Karpas-422 (cell line): ENCODE measurements at regions not wholly inside any gene's neighbourhood (a gene's known extent, or its start where the extent isn't known, plus 50 kb on each side); places are given as distances from the start of the nearest gene placed in this dataset.

Experiments
- DNase-seq: peaks from one replicate; pipeline ENCODE4 v3.0.0-alpha.2; 2015
- H2AFZ ChIP-seq: fragments of 200-600 bp; sonication (generic); 2 replicates; pipeline ENCODE4 v1.6.1; 2014; ENCODE audit warnings: antibody characterized with exemption, low read length, mixed read lengths
- H3K27ac ChIP-seq: fragments of 200-600 bp; sonication (generic); 2 replicates; pipeline ENCODE4 v1.5.1; 2014; ENCODE audit warnings: mild to moderate bottlenecking, low read length, moderate library complexity
- H3K27me3 ChIP-seq: fragments of 200-600 bp; sonication (generic); 2 replicates; pipeline ENCODE4 v1.6.1; 2014; ENCODE audit warnings: low read length, mixed read lengths
- H3K36me3 ChIP-seq: fragments of 200-600 bp; sonication (generic); 2 replicates; pipeline ENCODE4 v1.6.1; 2014; ENCODE audit warnings: low read length, mixed read lengths; ENCODE audit not compliant: insufficient read depth
- H3K4me1 ChIP-seq: fragments of 200-600 bp; sonication (generic); 2 replicates; pipeline ENCODE4 v1.6.1; 2014; ENCODE audit warnings: mild to moderate bottlenecking, low read length, mixed read lengths
- H3K4me2 ChIP-seq: fragments of 200-600 bp; sonication (generic); 2 replicates; pipeline ENCODE4 v1.6.1; 2014; ENCODE audit warnings: low read length, low read depth, mild to moderate bottlenecking; ENCODE audit not compliant: poor library complexity, severe bottlenecking
- H3K4me3 ChIP-seq: fragments of 200-600 bp; sonication (generic); 2 replicates; pipeline ENCODE4 v1.5.1; 2014; ENCODE audit warnings: mild to moderate bottlenecking, antibody characterized with exemption, low read length, mixed read lengths
- H3K79me2 ChIP-seq: fragments of 200-600 bp; sonication (generic); 2 replicates; pipeline ENCODE4 v1.6.1; 2014; ENCODE audit warnings: mild to moderate bottlenecking, low read length, mixed read lengths
- H3K9ac ChIP-seq: fragments of 200-600 bp; sonication (generic); 2 replicates; pipeline ENCODE4 v1.6.0; 2014; ENCODE audit warnings: low read length
- H3K9me2 ChIP-seq: fragments of 200-600 bp; sonication (generic), shearing (Covaris generic); replicated peaks from 2 replicates; pipeline ENCODE4 v1.6.0; 2014; ENCODE audit warnings: mild to moderate bottlenecking, low read length, moderate library complexity; ENCODE audit not compliant: insufficient read depth
- H3K9me3 ChIP-seq: fragments of 300-700, 200-600 bp; sonication (generic); 2 replicates; pipeline ENCODE4 v1.6.1; 2014; ENCODE audit warnings: low read length, mixed read lengths
- H4K20me1 ChIP-seq: fragments of 200-600 bp; sonication (generic); 2 replicates; pipeline ENCODE4 v1.6.1; 2014; ENCODE audit warnings: mild to moderate bottlenecking, antibody characterized with exemption, low read length, low read depth; ENCODE audit not compliant: insufficient read depth

DNA sequence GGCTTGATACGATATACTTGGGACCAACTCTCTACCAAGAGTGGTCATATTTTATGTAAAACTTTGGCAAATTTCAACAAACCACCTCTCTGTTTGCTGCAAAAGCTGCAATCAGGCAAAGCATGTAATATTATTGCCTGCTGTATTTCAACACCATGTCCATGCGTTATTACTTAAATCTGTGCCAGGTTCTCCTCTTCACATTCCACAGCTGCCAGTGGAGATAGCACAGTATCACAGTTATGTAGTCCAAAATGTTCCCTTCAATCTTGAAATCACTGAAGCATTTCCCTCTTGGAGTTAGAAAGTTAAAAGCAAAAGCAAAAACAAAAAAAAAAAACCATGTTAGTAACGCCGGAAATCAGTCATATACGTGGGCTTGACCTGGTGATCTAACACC is 396.7 kb upstream of the MAGEC2 start:
- Histone ChIP-seq H3K36me3 (no peaks in the 10 kb centered on the region), H3K4me2 (no peak overlapping the region), H4K20me1 (no peaks in the 10 kb centered on the region), H3K9me2 (no peaks in the 10 kb centered on the region), H3K27ac (no peak overlapping the region), H3K9me3 (peaks cover 45% of the 10 kb centered on the region), H2AFZ (no peak overlapping the region), H3K9ac (no peak overlapping the region), H3K27me3 (no peaks in the 10 kb centered on the region), H3K4me3 (no peak overlapping the region), H3K4me1 (no peaks in the 10 kb centered on the region), H3K79me2 (no peaks in the 10 kb centered on the region)
- DNase-seq: no peak

- Histone ChIP-seq H4K20me1 (no peaks in the 10 kb centered on the region), H3K4me2 (no peak overlapping the region), H3K4me3 (no peak overlapping the region), H3K27ac (no peak overlapping the region), H3K79me2 (no peaks in the 10 kb centered on the region), H3K9ac (no peak overlapping the region), H3K36me3 (no peaks in the 10 kb centered on the region), H3K4me1 (no peaks in the 10 kb centered on the region), H2AFZ (no peak overlapping the region), H3K9me3 (peaks cover 30% of the 10 kb centered on the region; the same call in 1 of the 2 replicates), H3K9me2 (no peaks in the 10 kb centered on the region), H3K27me3 (no peaks in the 10 kb centered on the region)
- no peak for DNase-seq
These were observed 388.3 kb upstream of the MAGEC2 start for GRCh38 chrX:142593361-142593862.

- Histone ChIP-seq H3K4me1 (no peaks in the 10 kb centered on the region), H3K9me3 (peaks cover 22% of the 10 kb centered on the region), H3K9ac (no peak overlapping the region), H3K27me3 (no peaks in the 10 kb centered on the region), H3K4me2 (no peak overlapping the region), H3K36me3 (no peaks in the 10 kb centered on the region), H3K79me2 (no peaks in the 10 kb centered on the region), H3K4me3 (no peak overlapping the region), H2AFZ (no peak overlapping the region), H3K27ac (no peak overlapping the region), H4K20me1 (no peaks in the 10 kb centered on the region), H3K9me2 (no peaks in the 10 kb centered on the region)
- no peak for DNase-seq
These were observed 371.5 kb upstream of the MAGEC2 start for GRCh38 chrX:142576615-142577014.

GRCh38 chrX:142549923-142550322 is 344.8 kb upstream of the MAGEC2 start:
- H3K9me3 ChIP-seq: peaks cover 33% of the 10 kb centered on the region
- H3K4me2 ChIP-seq: no peak overlapping the region
- no peaks in the 10 kb centered on the region for H3K79me2 ChIP-seq
- no peaks in the 10 kb centered on the region for H3K36me3 ChIP-seq
- no peaks in the 10 kb centered on the region for H3K9me2 ChIP-seq
- DNase-seq: no peak
- H4K20me1 ChIP-seq: no peaks in the 10 kb centered on the region
- no peak overlapping the region for H2AFZ ChIP-seq
- H3K27me3 ChIP-seq: no peaks in the 10 kb centered on the region
- H3K4me1 ChIP-seq: no peaks in the 10 kb centered on the region
- H3K4me3 ChIP-seq: no peak overlapping the region
- no peak overlapping the region for H3K9ac ChIP-seq
- H3K27ac ChIP-seq: no peak overlapping the region

DNA sequence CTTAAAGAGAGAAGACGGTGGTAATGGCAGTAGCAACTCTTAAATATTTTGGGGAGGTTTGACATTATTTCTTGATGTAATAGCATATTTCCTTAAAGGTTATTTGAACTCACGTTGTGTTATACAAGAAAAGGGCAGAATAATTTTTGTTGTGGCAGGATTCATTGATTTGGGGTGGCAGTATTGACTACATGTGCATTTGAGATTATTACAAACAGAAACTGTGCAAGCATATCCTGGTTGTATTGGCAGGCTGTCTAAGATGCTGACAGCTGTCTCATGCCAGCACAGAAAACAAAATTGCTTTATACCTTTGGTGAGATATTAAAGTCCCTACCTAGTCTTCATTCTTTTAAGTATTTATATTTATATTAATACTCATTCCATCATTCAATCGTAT is 300.7 kb upstream of the MAGEC2 start:
- Histone ChIP-seq H3K9me2 (no peaks in the 10 kb centered on the region), H3K9me3 (peaks cover 29% of the 10 kb centered on the region), H4K20me1 (no peaks in the 10 kb centered on the region), H3K4me2 (no peak overlapping the region), H3K9ac (no peak overlapping the region), H3K4me1 (no peaks in the 10 kb centered on the region), H3K79me2 (no peaks in the 10 kb centered on the region), H3K4me3 (no peak overlapping the region), H3K27ac (no peak overlapping the region), H3K27me3 (no peaks in the 10 kb centered on the region), H3K36me3 (no peaks in the 10 kb centered on the region), H2AFZ (no peak overlapping the region)
- no peak for DNase-seq

DNA sequence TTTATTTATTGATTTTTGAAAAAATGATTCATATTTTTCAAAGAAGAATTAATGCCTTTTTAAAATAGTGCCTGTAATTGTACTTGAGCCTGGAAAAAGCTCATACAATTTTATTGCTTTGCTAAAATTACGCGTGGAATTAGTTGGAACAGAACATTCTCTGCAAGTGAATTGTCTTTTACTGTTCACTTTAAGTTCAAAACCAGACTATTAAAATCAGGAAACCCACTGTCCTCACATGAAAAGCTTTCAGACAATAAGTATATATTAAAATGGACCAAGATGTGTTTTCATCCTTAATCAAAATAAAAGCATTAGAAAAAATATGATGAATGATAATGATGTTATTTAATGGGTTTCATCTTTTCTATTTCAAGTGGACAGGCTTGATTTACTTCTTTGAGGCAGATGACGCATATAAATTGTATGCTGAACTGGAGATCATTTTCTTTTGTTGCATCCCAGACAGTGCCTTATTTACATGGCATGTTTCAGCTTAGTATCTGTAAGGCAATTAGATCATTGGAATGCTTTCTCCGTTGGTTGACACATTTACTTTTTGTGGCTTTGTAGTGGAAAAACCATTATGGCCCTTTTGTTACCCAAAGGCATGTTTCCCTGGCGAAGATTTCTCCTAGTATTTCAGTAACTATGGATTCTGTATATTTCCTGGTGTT is 299.0 kb upstream of the MAGEC2 start:
- no peaks in the 10 kb centered on the region for H4K20me1 ChIP-seq
- no peaks in the 10 kb centered on the region for H3K4me1 ChIP-seq
- H3K79me2 ChIP-seq: no peaks in the 10 kb centered on the region
- no peak overlapping the region for H3K27ac ChIP-seq
- no peaks in the 10 kb centered on the region for H3K9me2 ChIP-seq
- no peak overlapping the region for H2AFZ ChIP-seq
- H3K4me2 ChIP-seq: no peak overlapping the region
- no peaks in the 10 kb centered on the region for H3K27me3 ChIP-seq
- H3K4me3 ChIP-seq: no peak overlapping the region
- peaks cover 26% of the 10 kb centered on the region for H3K9me3 ChIP-seq
- H3K9ac ChIP-seq: no peak overlapping the region
- no peak for DNase-seq
- H3K36me3 ChIP-seq: no peaks in the 10 kb centered on the region

DNA sequence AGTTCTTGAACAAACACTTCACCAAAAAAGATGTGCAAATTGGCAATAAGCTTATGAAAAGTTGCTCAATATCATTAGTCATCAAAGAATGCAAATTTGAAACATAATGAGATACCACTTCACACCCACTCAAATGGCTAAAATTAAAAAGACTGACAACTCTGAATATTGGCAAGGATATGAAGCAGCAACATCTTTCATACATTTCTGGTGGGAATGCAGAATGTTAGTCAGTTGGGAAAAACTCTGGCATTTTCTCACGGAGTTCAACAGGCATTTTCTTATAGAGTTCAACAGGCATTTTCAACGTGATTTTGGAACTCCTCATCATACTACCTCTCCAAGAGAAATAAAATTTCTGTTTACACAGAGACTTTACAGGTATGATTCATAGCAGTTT is 297.4 kb upstream of the MAGEC2 start:
- Histone ChIP-seq H3K36me3 (no peaks in the 10 kb centered on the region), H3K4me3 (no peak overlapping the region), H3K9me2 (no peaks in the 10 kb centered on the region), H2AFZ (no peak overlapping the region), H3K9ac (no peak overlapping the region), H3K9me3 (peaks cover 33% of the 10 kb centered on the region), H4K20me1 (no peaks in the 10 kb centered on the region), H3K4me2 (no peak overlapping the region), H3K79me2 (no peaks in the 10 kb centered on the region), H3K4me1 (no peaks in the 10 kb centered on the region), H3K27ac (no peak overlapping the region), H3K27me3 (no peaks in the 10 kb centered on the region)
- no peak for DNase-seq

GRCh38 chrX:142499992-142500391 is 294.9 kb upstream of the MAGEC2 start:
- no peaks in the 10 kb centered on the region for H3K4me1 ChIP-seq
- no peak overlapping the region for H3K4me2 ChIP-seq
- H3K79me2 ChIP-seq: no peaks in the 10 kb centered on the region
- no peaks in the 10 kb centered on the region for H3K27me3 ChIP-seq
- peaks cover 36% of the 10 kb centered on the region for H3K9me3 ChIP-seq
- H3K9me2 ChIP-seq: no peaks in the 10 kb centered on the region
- H3K36me3 ChIP-seq: no peaks in the 10 kb centered on the region
- DNase-seq: no peak
- H3K4me3 ChIP-seq: no peak overlapping the region
- H2AFZ ChIP-seq: no peak overlapping the region
- H3K27ac ChIP-seq: no peak overlapping the region
- no peak overlapping the region for H3K9ac ChIP-seq
- H4K20me1 ChIP-seq: no peaks in the 10 kb centered on the region
